OCI-LY7 (cell line): ENCODE measurements at regions not wholly inside any gene's neighbourhood (a gene's known extent, or its start where the extent isn't known, plus 50 kb on each side); places are given as distances from the start of the nearest gene placed in this dataset.

Experiments used
- EZH2phosphoT487 ChIP-seq: fragments of 200-600 bp; sonication (generic); IDR thresholded peaks from 2 replicates; pipeline ENCODE4 v1.6.1; 2018; ENCODE audit warnings: low read depth, borderline replicate concordance, mild to moderate bottlenecking, mixed run types, antibody characterized with exemption, low read length, moderate library complexity, mixed read lengths
- TF ChIP-seq, protein P1 (sequence below): fragments of 200-600 bp; sonication (generic); conservative IDR thresholded peaks from 2 replicates; pipeline ENCODE4 v1.5.1; 2014; ENCODE audit warnings: mild to moderate bottlenecking, antibody characterized with exemption, low read length, moderate library complexity, mixed read lengths

- TF ChIP-seq, protein P1, sequence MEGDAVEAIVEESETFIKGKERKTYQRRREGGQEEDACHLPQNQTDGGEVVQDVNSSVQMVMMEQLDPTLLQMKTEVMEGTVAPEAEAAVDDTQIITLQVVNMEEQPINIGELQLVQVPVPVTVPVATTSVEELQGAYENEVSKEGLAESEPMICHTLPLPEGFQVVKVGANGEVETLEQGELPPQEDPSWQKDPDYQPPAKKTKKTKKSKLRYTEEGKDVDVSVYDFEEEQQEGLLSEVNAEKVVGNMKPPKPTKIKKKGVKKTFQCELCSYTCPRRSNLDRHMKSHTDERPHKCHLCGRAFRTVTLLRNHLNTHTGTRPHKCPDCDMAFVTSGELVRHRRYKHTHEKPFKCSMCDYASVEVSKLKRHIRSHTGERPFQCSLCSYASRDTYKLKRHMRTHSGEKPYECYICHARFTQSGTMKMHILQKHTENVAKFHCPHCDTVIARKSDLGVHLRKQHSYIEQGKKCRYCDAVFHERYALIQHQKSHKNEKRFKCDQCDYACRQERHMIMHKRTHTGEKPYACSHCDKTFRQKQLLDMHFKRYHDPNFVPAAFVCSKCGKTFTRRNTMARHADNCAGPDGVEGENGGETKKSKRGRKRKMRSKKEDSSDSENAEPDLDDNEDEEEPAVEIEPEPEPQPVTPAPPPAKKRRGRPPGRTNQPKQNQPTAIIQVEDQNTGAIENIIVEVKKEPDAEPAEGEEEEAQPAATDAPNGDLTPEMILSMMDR: no peak
- no peak for TF ChIP-seq EZH2phosphoT487
These were observed 498.6 kb downstream of the ZPLD1 start for GRCh38 chr3:102933377-102933776.
